Heart left ventricle (tissue), 13 donors: ENCODE measurements at regions not wholly inside any gene's neighbourhood (a gene's known extent, or its start where the extent isn't known, plus 50 kb on each side); places are given as distances from the start of the nearest gene placed in this dataset.

Experiments used
- POLR2A ChIP-seq, 2 donors: fragments of 450-650 bp; IDR thresholded peaks; one replicate each; pipeline ENCODE4 v1.6.1; 2017; ENCODE audit warnings: antibody characterized with exemption in 2 of 2, mild to moderate bottlenecking in 2 of 2, moderate library complexity in 2 of 2
- TF ChIP-seq, protein P1 (sequence below), 12 donors: fragments of 200-600 bp; sonication (generic) in 4 of 12; IDR thresholded peaks; one replicate each; pipeline versions ENCODE4 v1.5.0 to v1.8.0; 2018 to 2022; ENCODE audit warnings: antibody characterized with exemption in 12 of 12, mild to moderate bottlenecking in 5 of 12
- donor health status: ischemic (EF 13 %, LVEDD 7.1; RV severe dilation, severe dysfunction).
- donor health status: DM: no; HTN: yes; CAD: no.
- donor health status: DM: no; HTN: no; CAD: no.
- donor health status: ischemic (EF 25% LVEDD 6.9; RV normal size, moderate dysfunction).
- donor health status: ischemic (EF 25% LVEDD 5.7; RV mildly dilated, moderate dysfunction).
- donor health status: ischemic (EF 35%, LVEDD 5.7; RV mildly dilated, moderate dysfunction).
- donor health status: nonischemic (EF 11% LVEDD 7.7; RV severe dilation, severe dysfunction).
- donor health status: DM: yes; HTN: yes; CAD: no.
- donor health status: PGD.
- donor health status: ischemic (EF 29% LVEDD 5.4; RV normal size, mild dysfunction).
- donor health status: nonischemic (EF 23%, LVEDD 6.1; RV moderate dilation, normal function).

DNA sequence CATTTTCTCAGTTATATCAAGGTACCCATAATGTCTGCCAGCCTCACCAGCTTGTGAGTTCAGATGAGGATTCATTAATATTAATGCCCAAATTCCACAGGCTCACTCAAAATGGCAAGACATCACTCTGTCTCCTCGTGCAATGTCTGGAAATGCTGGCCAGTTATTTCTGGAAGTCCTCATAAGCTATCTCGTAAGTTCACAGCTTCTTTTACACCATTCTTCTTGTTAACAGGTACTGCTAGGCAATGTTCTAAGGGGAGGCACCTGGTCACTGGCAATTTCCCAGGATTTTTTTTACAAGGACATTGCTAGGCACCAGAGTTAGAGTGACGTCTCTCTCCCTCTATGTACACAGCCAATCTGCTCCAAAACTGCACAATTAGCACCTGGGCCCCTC is 80.2 kb upstream of the SEMA3C start:
- TF ChIP-seq POLR2A (IDR thresholded peaks at IDR 0.05) = no peak
- TF ChIP-seq, protein P1, sequence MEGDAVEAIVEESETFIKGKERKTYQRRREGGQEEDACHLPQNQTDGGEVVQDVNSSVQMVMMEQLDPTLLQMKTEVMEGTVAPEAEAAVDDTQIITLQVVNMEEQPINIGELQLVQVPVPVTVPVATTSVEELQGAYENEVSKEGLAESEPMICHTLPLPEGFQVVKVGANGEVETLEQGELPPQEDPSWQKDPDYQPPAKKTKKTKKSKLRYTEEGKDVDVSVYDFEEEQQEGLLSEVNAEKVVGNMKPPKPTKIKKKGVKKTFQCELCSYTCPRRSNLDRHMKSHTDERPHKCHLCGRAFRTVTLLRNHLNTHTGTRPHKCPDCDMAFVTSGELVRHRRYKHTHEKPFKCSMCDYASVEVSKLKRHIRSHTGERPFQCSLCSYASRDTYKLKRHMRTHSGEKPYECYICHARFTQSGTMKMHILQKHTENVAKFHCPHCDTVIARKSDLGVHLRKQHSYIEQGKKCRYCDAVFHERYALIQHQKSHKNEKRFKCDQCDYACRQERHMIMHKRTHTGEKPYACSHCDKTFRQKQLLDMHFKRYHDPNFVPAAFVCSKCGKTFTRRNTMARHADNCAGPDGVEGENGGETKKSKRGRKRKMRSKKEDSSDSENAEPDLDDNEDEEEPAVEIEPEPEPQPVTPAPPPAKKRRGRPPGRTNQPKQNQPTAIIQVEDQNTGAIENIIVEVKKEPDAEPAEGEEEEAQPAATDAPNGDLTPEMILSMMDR (IDR thresholded peaks at IDR 0.05) = no peak
